ENCODE measurements at regions not wholly inside any gene's neighbourhood (a gene's known extent, or its start where the extent isn't known, plus 50 kb on each side); places are given as distances from the start of the nearest gene placed in this dataset.

GRCh38 chr6:4403828-4404227 is 268.5 kb upstream of the ECI2 start:
- no peak for ATAC-seq (replicated peaks)
- Mint-ChIP-seq H3K27ac (no peak overlapping the region), H3K36me3 (ENCODE audit: low read depth) (no peaks in the 10 kb centered on the region), H3K27me3 (peaks cover 14% of the 10 kb centered on the region), H3K4me3 (no peak overlapping the region), H3K4me1 (no peaks in the 10 kb centered on the region), H3K9me3 (peaks cover 7% of the 10 kb centered on the region)

- no peak for ATAC-seq (replicated peaks)
- H3K4me3 Mint-ChIP-seq = no peak overlapping the region
- no peaks in the 10 kb centered on the region for H3K4me1 Mint-ChIP-seq
- no peaks in the 10 kb centered on the region for H3K36me3 Mint-ChIP-seq (ENCODE audit: low read depth)
- no peak overlapping the region for H3K27ac Mint-ChIP-seq
- peaks cover 9% of the 10 kb centered on the region for H3K27me3 Mint-ChIP-seq
- H3K9me3 Mint-ChIP-seq = peaks cover under 1% of the 10 kb centered on the region
These were observed 267.8 kb upstream of the ECI2 start for GRCh38 chr6:4403023-4403752.

GRCh38 chr6:4402477-4402976 is 267.2 kb upstream of the ECI2 start:
- no peaks in the 10 kb centered on the region for H3K9me3 Mint-ChIP-seq
- no peak overlapping the region for H3K27ac Mint-ChIP-seq
- ATAC-seq (replicated peaks) = no peak
- peaks cover 9% of the 10 kb centered on the region for H3K27me3 Mint-ChIP-seq
- no peaks in the 10 kb centered on the region for H3K36me3 Mint-ChIP-seq (ENCODE audit: low read depth)
- no peaks in the 10 kb centered on the region for H3K4me1 Mint-ChIP-seq
- no peak overlapping the region for H3K4me3 Mint-ChIP-seq

GRCh38 chr6:4401408-4402368 is 266.3 kb upstream of the ECI2 start:
- no peak overlapping the region for H3K27ac Mint-ChIP-seq

GRCh38 chr6:4399656-4400055 is 264.3 kb upstream of the ECI2 start:
- peaks cover 13% of the 10 kb centered on the region for H3K27me3 Mint-ChIP-seq
- no peak overlapping the region for H3K4me3 Mint-ChIP-seq
- H3K4me1 Mint-ChIP-seq = no peaks in the 10 kb centered on the region
- no peaks in the 10 kb centered on the region for H3K36me3 Mint-ChIP-seq (ENCODE audit: low read depth)
- H3K9me3 Mint-ChIP-seq = no peaks in the 10 kb centered on the region
- no peak overlapping the region for H3K27ac Mint-ChIP-seq
- no peak for ATAC-seq (replicated peaks)

More at GRCh38 chr6:4401408-4402368, 266.3 kb upstream of the ECI2 start:
- no peaks in the 10 kb centered on the region for H3K36me3 Mint-ChIP-seq (ENCODE audit: low read depth)
- H3K4me1 Mint-ChIP-seq = no peaks in the 10 kb centered on the region
- peaks cover 9% of the 10 kb centered on the region for H3K27me3 Mint-ChIP-seq
- H3K4me3 Mint-ChIP-seq = no peak overlapping the region
- ATAC-seq (replicated peaks) = no peak
- H3K9me3 Mint-ChIP-seq = no peaks in the 10 kb centered on the region

- ATAC-seq (replicated peaks) = no peak
- Mint-ChIP-seq H3K36me3 (ENCODE audit: low read depth) (no peaks in the 10 kb centered on the region), H3K4me1 (no peaks in the 10 kb centered on the region), H3K27me3 (peaks cover 12% of the 10 kb centered on the region), H3K27ac (no peak overlapping the region), H3K4me3 (no peak overlapping the region), H3K9me3 (no peaks in the 10 kb centered on the region)
These were observed 263.4 kb upstream of the ECI2 start for GRCh38 chr6:4398791-4399190.

GRCh38 chr6:4397307-4397706 is 261.9 kb upstream of the ECI2 start:
- H3K27me3 Mint-ChIP-seq = peaks cover 10% of the 10 kb centered on the region
- no peaks in the 10 kb centered on the region for H3K9me3 Mint-ChIP-seq
- H3K27ac Mint-ChIP-seq = no peak overlapping the region
- no peak for ATAC-seq (replicated peaks)
- H3K36me3 Mint-ChIP-seq (ENCODE audit: low read depth) = no peaks in the 10 kb centered on the region
- H3K4me1 Mint-ChIP-seq = no peaks in the 10 kb centered on the region
- H3K4me3 Mint-ChIP-seq = no peak overlapping the region

- H3K36me3 Mint-ChIP-seq (ENCODE audit: low read depth) = no peaks in the 10 kb centered on the region
- H3K4me3 Mint-ChIP-seq = no peak overlapping the region
These were observed 260.7 kb upstream of the ECI2 start for GRCh38 chr6:4396044-4396443.

GRCh38 chr6:4395386-4395785 is 260.0 kb upstream of the ECI2 start:
- H3K4me1 Mint-ChIP-seq = no peaks in the 10 kb centered on the region
- H3K36me3 Mint-ChIP-seq (ENCODE audit: low read depth) = no peaks in the 10 kb centered on the region
- H3K27ac Mint-ChIP-seq = no peak overlapping the region
- H3K9me3 Mint-ChIP-seq = no peaks in the 10 kb centered on the region
- no peak overlapping the region for H3K4me3 Mint-ChIP-seq
- peaks cover 13% of the 10 kb centered on the region for H3K27me3 Mint-ChIP-seq
- ATAC-seq (replicated peaks) = no peak

More at GRCh38 chr6:4396044-4396443, 260.7 kb upstream of the ECI2 start:
- Mint-ChIP-seq H3K27me3 (peaks cover 11% of the 10 kb centered on the region), H3K9me3 (no peaks in the 10 kb centered on the region), H3K4me1 (no peaks in the 10 kb centered on the region), H3K27ac (no peak overlapping the region)
- ATAC-seq (replicated peaks) = no peak

- Mint-ChIP-seq H3K27me3 (peaks cover 13% of the 10 kb centered on the region), H3K27ac (no peak overlapping the region), H3K4me3 (no peak overlapping the region), H3K36me3 (ENCODE audit: low read depth) (no peaks in the 10 kb centered on the region), H3K9me3 (no peaks in the 10 kb centered on the region), H3K4me1 (no peaks in the 10 kb centered on the region)
- no peak for ATAC-seq (replicated peaks)
These were observed 259.4 kb upstream of the ECI2 start for GRCh38 chr6:4394786-4395185.

- no peaks in the 10 kb centered on the region for H3K4me1 Mint-ChIP-seq
- no peak for ATAC-seq (replicated peaks)
- no peak overlapping the region for H3K4me3 Mint-ChIP-seq
- H3K36me3 Mint-ChIP-seq (ENCODE audit: low read depth) = no peaks in the 10 kb centered on the region
- H3K27me3 Mint-ChIP-seq = peaks cover 12% of the 10 kb centered on the region
- H3K9me3 Mint-ChIP-seq = peaks cover 15% of the 10 kb centered on the region
- H3K27ac Mint-ChIP-seq = no peak overlapping the region
These were observed 253.3 kb upstream of the ECI2 start for GRCh38 chr6:4388675-4389074.

- Mint-ChIP-seq H3K4me1 (no peaks in the 10 kb centered on the region), H3K27me3 (peaks cover 16% of the 10 kb centered on the region), H3K4me3 (no peak overlapping the region), H3K36me3 (ENCODE audit: low read depth) (no peaks in the 10 kb centered on the region), H3K9me3 (peaks cover 28% of the 10 kb centered on the region), H3K27ac (no peak overlapping the region)
- no peak for ATAC-seq (replicated peaks)
These were observed 249.3 kb upstream of the ECI2 start for GRCh38 chr6:4384656-4385055.

- no peaks in the 10 kb centered on the region for H3K36me3 Mint-ChIP-seq (ENCODE audit: low read depth)
- peaks cover 14% of the 10 kb centered on the region for H3K27me3 Mint-ChIP-seq
- H3K4me3 Mint-ChIP-seq = no peak overlapping the region
- no peak overlapping the region for H3K27ac Mint-ChIP-seq
- no peaks in the 10 kb centered on the region for H3K4me1 Mint-ChIP-seq
- ATAC-seq (replicated peaks) = no peak
- peaks cover 28% of the 10 kb centered on the region for H3K9me3 Mint-ChIP-seq
These were observed 248.7 kb upstream of the ECI2 start for GRCh38 chr6:4383910-4384638.

GRCh38 chr6:4382362-4382853 is 247.0 kb upstream of the ECI2 start:
- H3K9me3 Mint-ChIP-seq = peaks cover 28% of the 10 kb centered on the region
- no peak overlapping the region for H3K27ac Mint-ChIP-seq
- no peak for ATAC-seq (replicated peaks)
- no peaks in the 10 kb centered on the region for H3K4me1 Mint-ChIP-seq
- H3K36me3 Mint-ChIP-seq (ENCODE audit: low read depth) = no peaks in the 10 kb centered on the region
- H3K4me3 Mint-ChIP-seq = no peak overlapping the region
- peaks cover 16% of the 10 kb centered on the region for H3K27me3 Mint-ChIP-seq

Measured in activated T-helper 17 cell treated with anti-CD3 and anti-CD28 coated beads, Interleukin-2, amount 50 U/mL, for 72 hours (primary cell).